ENCODE measurements at regions not wholly inside any gene's neighbourhood (a gene's known extent, or its start where the extent isn't known, plus 50 kb on each side); places are given as distances from the start of the nearest gene placed in this dataset.
"Not testable (repeated sequence)": the region's sequence is repeated elsewhere in the genome, so short reads cannot be mapped to it uniquely, and the experiment has no call there.

DNA sequence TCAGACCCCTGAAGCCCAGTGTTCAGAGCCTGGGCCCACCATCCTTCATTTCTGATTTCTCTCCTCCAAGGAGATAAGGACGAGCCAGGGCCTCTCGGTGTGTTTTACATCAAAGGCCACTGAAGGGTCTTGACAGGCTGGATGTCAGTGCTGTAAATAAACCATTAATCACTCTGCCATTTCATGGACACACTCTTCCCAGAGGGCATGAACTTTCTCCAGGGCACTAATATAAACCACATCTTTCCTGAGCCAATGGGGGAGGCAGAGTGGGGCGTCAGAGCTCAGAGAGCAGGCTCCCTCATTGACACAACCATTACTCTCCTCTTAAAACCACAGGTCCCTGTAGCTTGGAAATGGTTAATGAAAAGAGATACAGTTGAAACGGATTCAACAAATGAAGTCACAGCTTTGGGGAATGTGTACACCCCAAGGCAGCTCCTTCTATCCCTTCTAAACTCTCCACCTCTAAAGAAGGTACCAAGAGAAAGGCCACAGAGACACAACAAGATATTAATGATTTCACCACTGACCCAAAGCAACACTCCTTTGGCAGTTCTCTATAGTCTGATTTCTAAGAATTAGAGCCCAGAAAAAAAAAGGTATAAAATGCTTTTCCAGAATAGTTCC, 200.6 kb downstream of the CHIC2 start:
- no peak for DNase-seq

DNA sequence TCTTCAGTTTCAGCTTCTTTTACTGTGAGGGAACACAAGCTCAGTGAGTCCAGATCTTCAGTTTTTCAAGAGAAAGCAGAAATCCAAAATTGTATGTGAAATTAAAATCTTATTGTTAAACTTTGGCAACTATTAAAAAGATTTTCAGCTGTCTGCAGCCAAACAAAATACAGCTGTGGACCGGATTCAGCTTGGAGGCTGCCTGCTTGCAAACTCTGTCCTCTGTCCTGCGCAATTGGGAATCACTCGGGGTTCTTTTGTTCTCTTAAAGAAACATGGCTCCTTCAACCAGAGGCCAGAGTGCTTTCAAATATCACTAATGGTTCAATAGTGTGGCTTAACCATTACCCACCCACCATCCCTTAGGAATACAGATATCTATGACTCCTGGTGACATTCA, 201.2 kb downstream of the CHIC2 start:
- no peak for DNase-seq

DNA sequence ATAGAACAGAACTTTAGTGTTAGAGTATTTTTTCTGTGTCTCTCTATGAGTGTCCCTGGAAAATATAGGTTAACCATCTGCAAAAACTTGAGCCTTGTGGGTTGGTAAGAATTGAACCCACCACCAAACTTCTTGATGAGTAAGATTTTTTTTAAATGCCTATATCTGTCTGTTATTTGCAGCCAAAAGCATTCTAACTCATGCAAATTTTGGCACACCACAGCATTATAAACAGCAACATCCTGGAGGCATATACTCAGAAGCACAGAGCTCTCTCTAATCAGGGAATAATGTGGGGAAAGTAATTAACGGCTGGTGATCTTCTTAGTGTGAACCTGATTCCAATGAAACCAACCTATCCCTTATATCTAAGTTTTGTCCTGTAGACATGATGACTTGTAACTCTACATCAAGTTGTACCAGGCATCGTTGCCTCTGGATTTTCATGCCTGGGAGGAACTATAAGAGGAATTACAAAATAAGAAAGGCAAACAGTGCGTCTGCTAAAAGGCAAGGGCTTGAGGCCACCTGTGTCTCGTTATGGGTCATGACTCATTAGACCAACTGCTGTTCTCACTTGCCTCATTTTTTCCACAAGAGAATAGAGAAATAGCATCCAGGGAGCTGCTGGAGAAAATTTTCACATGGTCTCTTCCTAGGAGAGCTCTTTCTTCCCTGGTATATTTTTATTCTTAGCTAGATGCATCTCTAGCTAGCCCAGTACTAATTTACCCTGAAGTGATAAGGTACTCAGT, 202.4 kb downstream of the CHIC2 start:
- no peak for DNase-seq

DNA sequence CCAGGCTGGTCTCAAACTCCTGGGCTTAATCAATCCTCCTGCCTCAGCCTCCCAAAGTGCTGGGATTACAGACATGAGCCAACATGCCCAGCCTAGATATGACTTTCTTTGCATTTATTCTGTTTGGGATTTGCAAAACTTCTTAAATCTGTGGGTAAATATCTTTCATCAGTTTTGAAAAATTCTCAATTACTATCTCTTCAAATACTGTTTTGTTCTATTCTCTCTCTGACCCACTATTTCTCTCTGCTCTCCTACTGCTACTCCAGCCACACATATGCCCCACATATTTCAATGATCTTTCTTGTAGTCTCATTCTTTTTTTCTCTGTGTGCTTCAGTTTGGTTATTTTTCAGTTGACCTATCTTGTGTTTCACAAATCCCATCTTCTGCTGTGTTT, 205.1 kb downstream of the CHIC2 start:
- DNase-seq: no peak

DNA sequence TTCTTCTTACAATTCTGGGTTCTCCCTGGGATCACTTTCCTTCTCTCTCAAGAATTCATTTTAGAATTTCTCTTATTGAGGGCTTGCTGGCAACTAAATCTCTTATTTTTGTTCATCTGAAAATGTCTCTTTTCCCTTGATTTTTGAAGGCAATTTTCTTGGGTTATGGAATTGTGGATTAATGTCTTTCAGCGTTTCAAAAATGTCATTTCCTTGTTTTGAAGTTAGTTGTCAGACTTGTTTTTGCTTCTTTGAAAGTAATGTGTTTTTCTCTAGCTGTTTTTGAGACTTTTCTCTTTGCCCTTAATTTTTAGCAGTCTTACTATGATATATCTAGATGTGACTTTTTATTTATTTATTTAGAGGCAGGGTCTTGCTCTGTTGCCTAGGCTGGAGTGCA, 205.7 kb downstream of the CHIC2 start:
- no peak for DNase-seq

DNA sequence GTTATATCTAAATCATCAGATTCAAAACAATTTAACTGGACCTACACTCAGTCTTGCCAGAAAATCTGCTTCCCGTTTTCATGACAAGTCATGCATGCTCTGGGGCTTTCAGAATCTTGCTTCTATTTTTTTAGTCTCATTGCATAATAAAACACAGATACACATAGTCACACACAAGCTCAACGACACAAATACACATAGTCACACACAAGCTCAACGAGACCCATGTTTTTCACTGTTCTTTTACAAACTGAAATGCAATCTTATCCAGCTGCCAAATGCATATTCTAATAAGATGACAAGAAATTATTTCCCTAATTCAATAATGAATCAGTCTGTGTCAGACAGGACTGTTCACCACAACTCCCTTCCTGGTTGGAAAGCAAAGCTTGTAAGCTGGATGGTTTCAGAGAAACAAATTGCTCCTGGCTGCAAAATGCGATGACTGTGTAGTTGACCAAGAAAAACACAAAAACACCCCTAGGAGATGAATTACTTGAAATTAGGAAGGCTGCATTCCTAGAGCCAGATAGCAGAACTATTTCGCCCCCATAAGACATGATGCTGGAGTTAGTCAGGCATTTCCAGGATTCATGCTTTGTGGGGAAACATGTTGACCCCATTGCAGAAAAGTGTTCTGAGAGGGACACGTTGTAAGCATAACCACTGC, 208.7 kb downstream of the CHIC2 start:
- peak; percentile 40 to 54 for DNase-seq

DNA sequence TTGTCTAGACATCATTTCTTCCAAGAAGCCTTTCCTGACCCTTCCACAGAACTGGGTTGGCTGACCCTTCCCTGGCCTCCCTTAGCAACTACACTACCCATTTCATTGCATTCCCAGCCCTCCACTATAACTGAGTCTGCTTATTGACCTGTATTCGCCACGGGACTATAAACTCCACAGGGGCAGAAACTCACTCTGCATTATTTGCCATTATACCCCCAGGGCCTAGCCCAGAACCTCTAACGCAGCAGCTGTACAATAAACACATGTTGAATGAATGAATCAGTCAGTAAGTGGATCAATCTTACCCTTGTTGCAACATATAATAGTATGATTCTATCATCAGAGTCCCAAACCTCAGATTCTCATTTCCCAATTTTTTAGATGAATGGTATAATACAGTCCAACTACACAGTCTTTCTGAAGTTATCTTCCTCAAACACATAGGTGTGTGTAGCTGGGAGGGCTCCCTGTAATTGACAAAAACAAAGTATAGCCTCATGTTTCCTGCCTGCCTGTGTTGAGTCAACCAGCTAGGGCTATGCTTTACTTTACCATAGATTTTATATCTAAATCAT, 209.3 kb downstream of the CHIC2 start:
- peak in 1 of 2 donors; percentile 11 for DNase-seq

DNA sequence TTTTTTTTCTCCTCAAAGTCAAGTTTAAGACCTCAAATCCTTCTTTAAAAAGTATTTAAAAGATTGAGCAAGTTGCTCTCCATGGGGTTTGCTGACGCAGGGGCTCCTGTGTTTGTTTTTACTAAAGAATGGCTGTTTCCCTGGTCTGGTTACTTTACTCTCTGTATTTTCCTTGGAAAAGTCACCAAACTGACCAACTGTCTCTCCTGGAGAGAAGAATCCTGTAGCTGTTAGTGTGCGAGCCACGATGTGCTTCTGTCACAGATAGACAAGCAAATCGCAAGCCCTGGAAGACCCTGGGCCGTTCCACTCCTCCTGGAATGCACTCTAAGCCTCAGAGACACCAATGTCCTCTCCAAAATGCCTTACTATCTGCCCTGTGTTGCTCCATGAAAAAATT, 212.1 kb downstream of the CHIC2 start:
- DNase-seq: no peak

DNA sequence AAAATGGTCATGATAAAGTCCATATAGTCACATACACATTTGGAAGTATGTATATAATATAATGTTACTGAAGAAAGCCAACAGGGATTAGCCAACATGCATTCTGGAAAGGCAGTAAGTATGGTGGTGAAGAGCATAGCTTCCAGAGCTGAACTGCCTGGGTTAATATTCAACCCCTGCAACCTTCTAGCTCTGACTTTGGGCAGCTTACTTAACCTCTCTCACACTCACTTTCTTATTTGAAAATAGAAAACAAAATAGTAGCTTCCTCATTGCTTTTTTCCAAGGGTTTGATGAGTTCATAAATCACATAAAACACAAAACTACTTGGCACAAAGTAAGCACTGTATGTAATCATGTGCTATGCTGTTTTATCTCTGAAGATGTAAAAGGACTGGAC, 216.4 kb downstream of the CHIC2 start:
- no peak for DNase-seq

DNA sequence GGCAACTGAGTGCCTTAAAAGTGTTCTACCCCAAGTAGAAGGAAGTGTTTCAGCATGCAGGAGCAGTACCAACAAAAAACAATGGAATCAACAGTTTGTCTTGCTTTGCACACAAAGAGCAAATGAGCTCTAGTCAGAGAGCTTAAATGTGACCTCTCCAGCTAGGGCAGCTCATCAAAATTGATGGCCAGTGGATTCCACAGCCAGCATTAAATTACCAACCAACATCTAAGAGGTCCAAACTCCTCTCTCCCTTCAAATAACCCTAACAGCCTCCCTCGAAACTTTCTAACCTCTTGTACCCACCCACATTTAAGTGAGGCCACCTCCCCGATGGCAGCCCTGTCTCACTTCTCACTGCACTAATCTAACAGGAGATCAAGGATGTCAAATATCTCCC, 219.9 kb downstream of the CHIC2 start:
- DNase-seq: no peak

DNA sequence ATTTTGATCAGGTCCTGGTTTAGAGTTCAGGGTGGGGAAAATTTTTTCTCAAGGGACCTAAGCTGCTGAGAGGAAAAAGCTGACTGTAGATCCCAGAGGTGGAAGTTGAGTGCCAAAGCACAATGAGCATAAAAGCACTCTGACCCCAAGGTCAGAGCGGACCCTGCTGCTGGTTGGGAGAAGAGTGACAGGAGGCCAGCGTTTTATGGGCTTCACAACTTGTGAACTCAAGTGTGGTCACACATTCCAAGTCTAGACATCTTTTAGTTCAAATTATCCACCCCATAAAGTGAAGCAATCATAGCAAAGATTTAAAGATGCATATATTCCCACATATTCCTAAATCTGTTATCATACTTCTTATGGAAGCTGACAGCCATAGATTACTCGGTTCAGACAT, 220.3 kb downstream of the CHIC2 start:
- no peak for DNase-seq

DNA sequence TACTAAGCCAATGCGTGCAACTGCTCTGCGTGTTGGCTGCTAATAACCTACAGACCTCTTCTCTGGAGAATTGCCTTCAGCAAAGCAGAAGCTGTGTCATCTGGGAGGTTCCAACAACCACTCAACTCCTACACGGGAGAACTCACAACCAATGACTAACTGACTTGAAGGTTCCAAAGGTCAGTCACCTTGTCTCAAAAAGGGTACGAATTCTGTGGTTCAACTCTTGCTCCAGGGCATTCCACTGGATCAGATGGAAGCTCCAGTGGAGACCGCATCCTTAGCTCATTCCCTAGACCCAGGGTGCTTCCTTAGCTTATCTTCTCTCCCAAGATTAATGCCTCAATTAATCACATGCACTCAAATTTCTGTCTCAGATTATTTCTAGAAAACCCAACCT, 222.7 kb downstream of the CHIC2 start:
- DNase-seq: no peak

DNA sequence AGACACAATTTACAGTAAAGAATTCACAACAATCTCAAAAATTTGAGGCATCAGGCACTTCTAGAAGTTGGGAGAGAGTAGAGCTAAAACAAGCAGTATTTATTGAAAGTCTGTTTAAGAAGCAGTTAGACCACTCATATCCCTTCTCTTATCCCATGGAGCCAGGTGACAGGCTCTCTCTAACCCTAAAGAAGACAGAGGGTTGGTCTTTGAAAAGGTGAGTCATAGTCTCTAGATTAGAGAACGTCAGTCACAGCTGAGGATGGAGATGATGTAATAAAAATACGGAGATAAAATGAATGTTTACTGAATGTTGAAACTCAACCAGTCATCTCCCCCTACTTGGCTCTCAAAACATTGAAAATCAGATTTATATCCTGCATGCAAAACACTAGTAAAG, 223.8 kb downstream of the CHIC2 start:
- DNase-seq: no peak

DNA sequence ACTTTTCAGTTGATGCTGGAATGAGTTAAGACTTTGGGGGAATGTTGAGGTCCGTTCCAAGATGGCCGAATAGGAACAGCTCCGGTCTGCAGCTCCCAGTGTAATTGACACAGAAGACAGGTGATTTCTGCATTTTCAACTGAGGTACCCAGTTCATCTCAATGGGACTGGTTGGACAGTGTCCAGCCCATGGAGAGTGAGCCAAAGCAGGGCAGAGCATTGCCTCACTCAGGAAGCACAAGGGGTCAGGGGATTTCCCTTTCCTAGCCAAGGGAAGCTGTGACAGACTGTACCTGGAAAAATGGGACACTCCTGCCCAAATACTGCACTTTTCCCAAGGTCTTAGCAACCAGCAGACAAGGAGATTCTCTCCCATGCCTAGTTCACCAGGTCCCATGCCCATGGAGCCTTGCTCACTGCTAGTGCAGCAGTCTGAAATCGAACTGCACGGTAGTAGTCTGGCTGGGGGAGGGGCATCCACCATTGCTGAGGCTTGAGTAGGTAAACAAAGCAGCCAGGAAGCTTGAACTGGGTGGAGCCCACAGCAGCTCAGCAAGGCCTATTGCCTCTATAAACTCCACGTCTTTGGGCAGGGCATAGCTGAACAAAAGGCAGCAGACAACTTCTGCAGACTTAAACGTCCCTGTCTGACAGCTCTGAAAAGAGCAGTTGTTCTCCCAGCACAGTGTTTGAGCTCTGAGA, 231.0 kb downstream of the CHIC2 start:
- DNase-seq: not testable (repeated sequence)

DNA sequence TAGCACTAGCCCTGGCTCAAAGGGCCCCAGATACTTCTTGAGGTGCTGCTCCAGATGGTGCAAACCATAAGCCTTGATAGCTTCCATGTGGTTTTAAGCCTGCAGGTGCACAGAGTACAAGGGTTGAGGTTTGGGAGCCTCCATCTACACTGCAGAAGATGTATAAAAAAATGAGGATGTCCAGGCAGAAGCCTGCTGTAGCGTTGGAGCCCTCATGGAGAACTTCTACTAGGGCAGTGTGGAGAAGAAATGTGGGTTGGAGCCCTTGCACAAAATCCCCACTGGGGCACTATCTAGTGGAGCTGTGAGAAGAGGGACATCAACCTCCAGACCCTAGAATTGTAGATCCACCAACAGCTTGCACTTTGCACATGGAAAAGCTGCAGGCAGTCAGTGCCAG, 231.9 kb downstream of the CHIC2 start:
- DNase-seq: no peak

DNA sequence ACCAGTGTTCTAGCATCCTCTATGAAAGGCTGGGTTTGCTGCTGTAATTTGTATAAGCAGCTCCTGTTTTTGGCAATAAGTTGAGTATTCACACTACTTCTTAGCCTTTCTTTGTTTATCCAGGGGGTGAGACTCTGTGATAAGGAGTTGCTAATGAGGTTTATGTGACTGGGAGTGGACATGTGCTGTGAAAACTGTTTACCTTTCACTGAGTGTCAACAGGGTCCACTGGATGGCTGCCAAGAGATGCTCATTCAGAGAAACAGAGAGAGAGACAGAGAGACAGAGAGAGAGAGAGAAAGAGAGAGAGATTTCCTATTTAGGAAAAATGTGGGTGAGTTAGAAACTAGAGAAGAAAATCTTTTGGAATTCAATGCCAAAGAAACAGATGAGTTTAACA, 233.9 kb downstream of the CHIC2 start:
- DNase-seq: no peak

DNA sequence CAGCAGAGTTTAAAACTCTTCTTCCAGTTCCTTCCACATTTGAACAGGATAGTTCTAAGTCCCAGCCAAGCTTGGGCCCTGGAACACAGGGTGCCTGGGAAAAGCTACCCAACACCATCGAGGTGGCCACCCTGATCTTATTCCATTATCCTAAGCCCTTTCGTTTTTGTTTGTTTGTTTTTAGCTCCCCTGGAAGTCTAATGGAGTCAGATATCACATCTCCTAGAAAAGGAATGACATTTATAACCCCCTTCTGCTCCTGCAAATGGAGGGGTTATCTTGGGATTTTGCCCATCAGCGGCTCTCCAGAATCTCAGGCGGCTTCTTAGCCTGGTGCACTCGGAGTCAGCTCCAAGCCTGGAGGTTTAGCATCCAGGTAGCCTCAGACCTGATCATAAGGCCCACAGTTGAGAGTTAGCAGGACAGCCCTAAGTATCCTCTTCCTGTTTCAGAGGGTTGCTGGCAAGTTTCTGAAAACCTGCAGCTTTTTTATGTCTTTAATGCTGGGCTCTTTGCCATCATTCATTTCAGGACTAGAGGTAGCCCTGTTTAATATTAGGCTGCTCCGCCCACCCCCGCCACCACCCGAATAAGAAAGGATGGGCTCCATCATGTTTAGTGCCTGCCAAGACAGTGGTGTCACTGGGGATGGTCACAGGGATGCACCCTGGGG, 230.0 kb upstream of the LNX1 start:
- DNase-seq: no peak

DNA sequence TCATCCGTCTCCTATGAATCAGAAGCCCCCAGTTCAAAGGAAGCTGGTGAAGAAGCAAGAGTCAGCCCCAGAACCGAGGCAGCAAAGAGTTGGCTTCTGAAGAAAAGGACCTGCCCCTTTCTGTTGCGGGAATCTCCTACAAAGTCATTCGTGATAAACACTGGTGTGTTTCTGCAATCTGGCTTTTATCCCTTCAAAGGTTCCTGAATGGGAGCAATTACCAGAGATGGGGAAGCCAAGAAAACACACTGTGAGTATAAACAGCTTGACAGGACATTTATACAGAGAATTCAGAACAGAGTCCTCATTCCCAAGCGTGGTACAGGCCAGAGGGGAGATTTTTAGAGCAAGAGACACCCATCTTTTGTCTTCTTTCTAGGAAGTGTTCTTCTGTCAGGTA, 226.8 kb upstream of the LNX1 start:
- no peak for DNase-seq

DNA sequence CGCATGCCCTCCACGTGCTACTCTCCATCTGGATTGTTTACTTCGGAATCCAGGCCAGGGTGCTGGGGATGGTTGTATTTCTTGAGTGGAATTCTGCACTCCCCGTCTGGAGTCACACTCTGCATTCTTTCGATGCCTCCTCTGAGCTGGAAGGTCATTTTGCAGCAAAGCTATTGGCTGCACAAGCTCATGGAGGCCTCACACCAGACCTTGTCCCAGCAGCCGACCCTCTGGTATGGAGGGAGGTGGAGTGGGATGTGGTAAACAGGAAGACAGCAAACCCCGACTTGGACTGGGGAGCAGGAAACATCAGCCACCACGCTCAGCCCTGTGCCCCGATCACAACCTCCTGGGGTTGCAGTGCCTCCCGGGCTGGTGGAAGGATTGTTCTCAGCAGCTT, 225.3 kb upstream of the LNX1 start:
- no peak for DNase-seq

DNA sequence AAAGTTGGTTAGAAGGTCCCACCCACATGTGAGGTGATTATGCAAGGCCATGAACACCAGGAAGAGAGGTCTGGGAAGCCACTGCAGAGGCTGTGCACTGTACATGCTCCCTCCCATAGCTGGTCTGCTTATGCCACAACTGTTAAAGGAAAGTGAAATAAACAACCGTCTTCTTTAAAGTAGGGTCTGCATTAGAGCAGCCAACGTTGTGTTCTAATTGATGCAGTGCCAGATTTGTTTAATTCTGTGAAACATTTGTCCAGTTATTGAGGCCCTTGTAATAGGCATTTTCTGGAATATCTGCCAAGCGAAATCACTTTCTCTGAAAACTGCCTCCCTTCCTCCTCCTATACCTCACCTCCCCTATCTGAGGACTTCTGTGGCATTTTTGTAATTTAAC, 224.0 kb upstream of the LNX1 start:
- no peak for DNase-seq

DNA sequence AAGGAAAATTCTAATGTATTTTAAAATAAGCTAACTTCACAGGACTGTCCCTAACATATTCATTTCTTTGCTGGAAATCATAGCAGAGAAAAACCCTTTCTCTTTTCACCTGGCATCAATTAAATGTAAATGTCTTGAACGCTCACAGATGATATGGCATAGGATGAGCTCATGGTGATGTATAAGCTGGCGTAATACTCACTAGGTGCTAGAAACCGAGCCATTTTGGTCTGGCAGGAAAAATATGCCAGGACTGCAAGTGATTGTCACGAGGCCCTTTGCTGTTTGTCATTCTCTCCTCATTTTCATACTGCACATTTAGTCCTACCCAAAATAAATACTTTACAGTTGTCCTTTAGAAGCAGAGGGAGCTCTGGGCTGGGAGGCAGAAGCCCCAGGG, 222.7 kb upstream of the LNX1 start:
- no peak for DNase-seq

DNA sequence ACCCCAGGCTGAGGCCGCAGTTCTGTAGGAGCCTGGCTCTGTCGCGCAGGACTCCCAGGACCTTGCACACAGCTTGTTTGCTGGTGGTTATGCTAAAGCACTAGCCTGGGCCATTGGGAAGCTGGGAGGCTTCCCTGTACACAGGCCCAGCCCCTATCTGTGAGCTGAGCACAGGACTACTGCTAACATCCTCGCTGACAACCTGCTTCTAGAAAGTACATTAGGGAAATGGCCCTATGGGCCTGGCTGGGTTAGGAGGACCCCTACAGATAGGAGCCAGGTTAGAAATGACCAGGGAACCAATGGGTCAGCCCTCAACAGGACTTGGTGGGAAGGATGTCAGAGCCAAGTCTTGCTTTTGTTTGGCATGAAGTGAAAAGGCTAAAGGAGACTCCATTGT, 219.4 kb upstream of the LNX1 start:
- DNase-seq: no peak

DNA sequence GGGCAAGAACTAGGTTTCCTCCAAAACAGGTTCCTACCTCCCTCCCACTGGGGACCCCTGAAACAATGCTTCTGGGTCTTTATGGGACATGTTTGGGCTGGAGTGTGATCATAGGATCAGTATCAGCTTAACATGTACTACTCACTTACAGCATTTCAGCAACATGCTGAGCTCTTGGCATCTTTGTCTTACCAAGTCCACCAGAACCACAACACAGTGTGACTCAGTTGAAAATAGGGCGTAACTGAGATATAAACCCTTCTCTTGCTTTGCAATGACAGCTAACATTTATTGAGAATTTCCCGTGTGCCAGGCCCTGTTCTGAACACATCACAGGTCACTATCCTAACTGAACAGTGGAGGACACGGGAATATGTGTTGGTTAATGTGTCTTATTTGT, 218.5 kb upstream of the LNX1 start:
- no peak for DNase-seq

Data from inflammatory macrophage treated with lipopolysaccharide for 1 hour (primary cell).